HL-60 (cell line): ENCODE measurements at regions not wholly inside any gene's neighbourhood (a gene's known extent, or its start where the extent isn't known, plus 50 kb on each side); places are given as distances from the start of the nearest gene placed in this dataset.

Experiments used
- CTCF ChIP-seq: IDR thresholded peaks from one replicate; pipeline ENCODE4 v1.5.1; 2011; ENCODE audit warnings: low read length, control low read depth, inconsistent platforms; ENCODE audit not compliant: insufficient read depth
- POLR2AphosphoS5 ChIP-seq: IDR thresholded peaks from 2 replicates; pipeline ENCODE4 v1.6.1; 2012; ENCODE audit warnings: low read depth

DNA sequence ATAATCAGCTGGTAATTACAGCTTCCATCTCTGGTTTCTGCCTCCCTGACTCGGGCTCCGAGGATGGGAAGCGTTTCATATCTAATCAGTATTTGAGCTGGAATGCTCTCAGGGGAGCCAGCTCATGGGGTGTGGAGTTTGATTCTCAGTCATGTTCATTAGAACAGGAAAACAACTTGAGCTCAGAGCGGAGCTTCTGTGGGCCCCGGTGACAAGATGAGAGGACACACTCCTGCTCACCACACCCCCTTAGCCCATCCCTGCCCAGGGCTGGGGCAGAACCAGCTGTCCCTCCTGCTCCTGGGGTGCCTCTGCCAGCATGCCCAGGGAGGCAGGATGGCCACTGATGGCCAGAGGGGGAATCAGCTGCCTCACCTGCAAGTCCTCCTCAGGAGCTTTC is 726.0 kb downstream of the PTPRU start:
- TF ChIP-seq POLR2AphosphoS5 (no peak), CTCF (no peak)
